GM20431 (cell line): ENCODE measurements at regions not wholly inside any gene's neighbourhood (a gene's known extent, or its start where the extent isn't known, plus 50 kb on each side); places are given as distances from the start of the nearest gene placed in this dataset.
"Not testable (repeated sequence)": the region's sequence is repeated elsewhere in the genome, so short reads cannot be mapped to it uniquely, and the experiment has no call there.

Source experiments
- in situ Hi-C: fragments of 300-500 bp; cut with MseI, MboI; formaldehyde crosslinking; loops from one replicate; pipeline ENCODE4 v1.15.0; 2020; ENCODE audit warnings: low sequenced_read_pairs; ENCODE audit not compliant: unreplicated experiment

DNA sequence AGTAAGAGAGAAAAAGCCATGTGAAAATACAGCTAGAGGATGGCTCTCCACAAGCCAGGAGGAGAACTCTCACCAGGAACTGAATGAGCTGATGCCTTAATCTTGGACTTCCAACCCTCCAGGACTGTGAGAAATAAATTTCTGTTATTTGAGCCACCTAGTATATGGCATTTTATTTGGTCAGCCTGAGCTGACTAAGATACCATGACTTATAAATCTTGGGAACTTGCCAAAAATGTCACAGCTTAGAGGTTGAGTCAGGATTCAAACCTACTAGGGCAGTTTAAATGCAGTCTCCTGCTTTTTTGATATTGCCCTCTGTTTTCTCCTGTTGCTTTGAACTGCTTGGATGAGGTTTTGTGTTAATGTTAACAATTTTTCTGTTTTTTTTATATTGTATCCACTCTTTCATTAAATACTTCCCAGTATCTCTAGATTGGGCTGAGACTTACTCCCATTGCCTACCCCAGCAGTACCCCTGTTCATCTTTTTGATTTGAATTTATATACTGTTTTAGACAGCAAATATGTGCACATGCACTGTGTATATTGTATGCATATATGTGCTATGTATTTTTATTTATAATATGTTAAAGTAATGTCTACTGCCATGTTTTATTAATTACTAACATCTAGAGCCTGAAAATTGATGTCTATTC lies 1223.2 kb downstream of the OTOL1 start:
- in situ Hi-C loops, result no loop called here

DNA sequence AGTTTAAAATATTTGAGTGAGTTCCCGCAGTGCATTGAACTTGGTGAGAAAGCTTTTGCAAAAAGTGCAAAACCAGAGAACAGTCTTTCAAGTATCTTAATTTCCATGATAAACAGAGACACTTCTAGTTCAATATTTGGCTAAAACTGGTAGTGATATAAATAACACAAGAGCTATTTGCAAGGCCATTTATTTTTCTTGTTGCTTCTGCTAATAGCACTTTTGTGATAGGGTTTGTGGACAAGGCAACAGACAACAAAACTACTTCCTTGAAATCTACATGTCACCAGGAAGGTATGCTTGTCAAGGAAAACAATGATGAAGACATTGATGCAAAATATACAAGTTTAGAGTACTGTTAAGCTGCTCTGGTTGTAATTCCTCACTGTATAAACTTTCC lies 1225.1 kb downstream of the OTOL1 start:
- in situ Hi-C loops, result no loop called here

DNA sequence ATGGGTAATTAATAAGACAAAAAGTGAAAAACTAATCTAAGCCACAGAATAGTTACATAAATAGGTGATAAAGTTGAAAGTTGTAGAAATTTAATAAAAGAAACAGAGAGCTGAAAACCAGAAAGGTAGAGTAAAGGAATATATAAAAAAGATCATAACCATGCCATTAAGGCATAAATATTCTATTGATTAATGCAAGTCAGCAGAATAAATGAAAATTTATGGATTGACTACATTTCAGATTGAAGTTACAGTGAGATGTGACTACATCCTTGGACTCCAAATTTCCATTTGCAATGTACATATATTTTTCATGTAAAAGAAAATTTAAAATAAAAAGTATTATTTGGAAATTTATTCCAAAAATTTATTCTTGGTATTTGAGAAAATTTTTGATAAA lies 1225.7 kb downstream of the OTOL1 start:
- in situ Hi-C loops, result no loop called here

DNA sequence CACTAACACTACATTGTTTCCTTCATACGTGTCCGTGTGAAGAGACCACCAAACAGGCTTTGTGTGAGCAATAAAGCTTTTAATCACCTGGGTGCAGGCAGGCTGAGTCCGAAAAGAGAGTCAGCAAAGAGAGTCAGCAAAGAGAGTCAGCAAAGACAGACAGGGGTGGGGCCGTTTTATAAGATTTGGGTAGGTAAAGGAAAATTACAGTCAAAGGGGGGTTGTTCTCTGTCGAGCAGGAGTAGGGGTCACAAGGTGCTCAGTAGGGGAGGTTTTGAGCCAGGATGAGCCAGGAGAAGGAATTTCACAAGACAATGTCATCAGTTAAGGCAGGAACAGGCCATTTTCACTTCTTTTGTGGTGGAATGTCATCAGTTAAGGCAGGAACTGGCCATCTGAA lies 1226.2 kb downstream of the OTOL1 start:
- in situ Hi-C loops, result not testable (repeated sequence)

DNA sequence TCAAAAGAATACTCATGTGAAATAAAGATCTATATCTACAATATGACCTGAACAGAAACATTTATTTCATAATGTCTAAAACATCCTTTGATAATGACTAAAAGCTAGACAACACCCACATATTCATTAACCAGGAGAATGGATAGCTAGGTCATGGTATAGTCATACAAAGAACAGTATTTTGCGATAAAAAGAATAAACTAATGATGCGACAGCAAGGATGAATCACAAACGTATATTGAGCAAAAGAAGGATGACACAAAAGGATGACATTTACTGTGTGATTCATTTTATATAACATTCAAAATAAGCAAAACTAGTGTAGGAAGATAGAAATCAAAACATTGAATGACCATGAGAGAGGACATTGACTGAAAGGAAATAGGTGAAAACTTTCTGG lies 1233.1 kb downstream of the OTOL1 start:
- in situ Hi-C loops, result no loop called here

DNA sequence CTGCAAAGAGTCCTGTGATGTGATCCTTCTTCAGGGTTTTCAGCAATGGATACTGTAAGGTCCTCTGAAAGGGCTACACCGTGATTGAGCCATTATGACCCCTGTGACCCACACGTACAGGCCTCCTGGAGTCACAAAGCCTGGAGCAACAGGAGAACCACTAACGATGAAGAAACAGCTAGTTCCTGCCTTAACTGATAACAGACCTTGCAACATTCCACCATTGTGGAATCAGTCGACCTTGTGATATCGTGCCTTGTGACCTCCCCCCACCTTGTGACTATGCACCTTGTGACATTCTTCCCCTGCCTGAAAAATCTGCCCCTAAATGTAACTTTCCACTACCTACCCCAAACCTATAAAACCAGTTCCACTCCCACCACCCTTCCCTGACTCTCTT lies 1235.4 kb downstream of the OTOL1 start:
- in situ Hi-C loops, result not testable (repeated sequence)

DNA sequence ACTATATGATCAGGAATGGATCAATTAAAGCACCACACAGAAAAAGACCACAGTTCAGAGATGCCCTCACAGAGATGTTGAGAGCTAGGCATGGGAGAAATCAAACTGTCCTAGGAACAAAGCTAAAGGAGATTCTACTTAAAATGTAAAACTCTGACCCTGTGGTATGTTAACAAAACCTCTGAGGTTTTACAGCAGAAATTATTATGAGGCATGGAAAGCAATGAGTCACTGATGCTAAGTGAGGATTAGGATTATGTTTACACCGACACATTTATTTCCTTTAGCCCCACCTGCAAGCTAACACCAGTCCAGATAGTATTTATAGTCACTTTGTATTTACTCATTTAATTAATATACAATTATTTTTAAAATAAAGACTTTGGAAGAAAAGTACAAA lies 1242.2 kb downstream of the OTOL1 start:
- in situ Hi-C loops, result no loop called here

DNA sequence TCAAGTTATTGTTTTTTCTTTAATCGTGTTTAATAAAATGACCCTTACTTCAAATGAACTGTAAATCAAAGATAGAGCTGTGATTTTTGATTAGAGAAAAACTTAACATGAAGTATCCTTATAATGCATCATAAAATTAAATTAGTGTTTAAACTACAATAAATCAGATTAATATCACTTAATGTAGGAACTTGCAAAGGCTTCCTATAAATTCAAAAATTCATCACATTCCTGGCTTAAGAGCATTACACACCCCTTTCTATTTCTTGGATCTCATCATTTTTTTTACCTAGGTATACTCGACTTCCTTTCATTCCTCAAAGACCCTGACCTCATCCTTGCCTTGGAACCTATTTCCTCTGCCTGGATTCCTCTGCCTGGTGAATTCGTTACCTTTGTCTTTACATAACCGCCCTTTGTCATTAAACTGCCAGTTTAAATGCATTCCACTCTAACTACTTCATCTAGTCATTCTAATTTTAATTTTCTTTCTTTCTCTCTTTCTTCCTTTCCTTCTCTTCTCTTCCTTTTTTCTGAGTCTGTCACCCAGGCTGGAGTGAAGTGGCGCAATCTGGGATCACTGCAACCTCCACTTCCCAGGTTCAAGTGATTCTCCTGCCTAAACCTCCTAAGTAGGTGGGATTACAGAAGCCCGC lies 1244.5 kb downstream of the OTOL1 start:
- in situ Hi-C loops, result no loop called here

DNA sequence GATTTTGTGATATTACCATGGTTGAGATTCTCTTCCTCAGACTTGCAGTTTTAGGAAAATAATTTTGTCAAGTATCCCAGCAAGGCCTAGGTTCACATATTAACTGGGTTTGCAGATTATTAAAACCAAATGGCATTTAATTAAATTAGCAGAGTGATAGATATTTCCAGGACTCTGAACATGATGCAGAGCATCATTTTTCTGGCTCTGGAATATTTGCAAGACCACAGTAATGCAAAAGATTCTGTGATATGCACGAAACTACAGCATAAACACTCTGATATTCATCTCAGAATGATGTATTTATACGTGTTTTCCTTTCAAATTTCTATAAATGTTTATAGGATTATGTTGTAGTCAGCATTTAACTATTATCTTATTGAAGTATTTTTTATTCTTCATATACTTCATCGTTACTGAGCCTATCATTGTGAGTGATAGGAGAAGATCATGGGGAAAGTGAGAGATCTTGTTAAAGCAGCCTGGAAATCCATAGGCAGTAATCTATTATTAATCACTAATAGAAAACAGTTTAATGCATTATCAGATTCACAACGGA lies 1245.6 kb downstream of the OTOL1 start:
- in situ Hi-C loops, result no loop called here

DNA sequence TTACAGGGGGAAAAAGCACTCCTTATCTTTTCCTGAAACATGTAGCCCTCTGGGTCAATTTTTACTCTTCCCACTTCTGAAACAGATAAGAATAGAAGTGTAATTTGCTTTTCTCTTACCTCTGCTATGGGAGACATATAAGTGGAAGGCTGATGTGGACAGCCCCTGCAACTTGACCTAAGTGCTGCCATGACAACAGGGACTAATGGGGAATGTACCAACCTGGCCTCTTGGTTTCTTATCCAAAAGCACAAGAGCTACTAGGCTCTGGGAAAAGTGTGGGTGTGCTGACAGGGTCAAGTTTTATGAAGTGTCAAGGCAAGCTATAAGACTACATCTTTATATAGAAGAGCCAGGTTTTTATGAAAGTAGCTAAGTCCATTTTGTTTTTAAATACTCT lies 1246.5 kb downstream of the OTOL1 start:
- in situ Hi-C loops, result no loop called here

DNA sequence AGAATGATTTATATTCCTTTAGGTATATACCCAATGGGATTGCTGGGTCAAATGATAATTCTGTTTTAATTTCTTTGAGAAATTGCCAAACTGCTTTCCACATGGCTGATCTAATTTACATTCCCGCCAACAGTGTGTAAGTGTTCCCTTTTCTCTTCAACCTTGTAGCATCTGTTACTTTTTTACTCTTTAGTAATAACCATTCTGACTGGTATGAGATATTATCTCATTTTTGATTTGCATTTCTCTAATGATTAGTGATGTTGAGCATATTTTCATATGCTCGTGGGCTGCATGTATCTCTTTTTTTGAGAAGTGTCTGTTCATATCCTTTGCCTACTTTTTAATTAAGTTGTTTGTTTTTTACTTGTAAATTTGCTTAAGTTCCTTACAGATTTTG lies 1264.2 kb downstream of the OTOL1 start:
- in situ Hi-C loops, result no loop called here

DNA sequence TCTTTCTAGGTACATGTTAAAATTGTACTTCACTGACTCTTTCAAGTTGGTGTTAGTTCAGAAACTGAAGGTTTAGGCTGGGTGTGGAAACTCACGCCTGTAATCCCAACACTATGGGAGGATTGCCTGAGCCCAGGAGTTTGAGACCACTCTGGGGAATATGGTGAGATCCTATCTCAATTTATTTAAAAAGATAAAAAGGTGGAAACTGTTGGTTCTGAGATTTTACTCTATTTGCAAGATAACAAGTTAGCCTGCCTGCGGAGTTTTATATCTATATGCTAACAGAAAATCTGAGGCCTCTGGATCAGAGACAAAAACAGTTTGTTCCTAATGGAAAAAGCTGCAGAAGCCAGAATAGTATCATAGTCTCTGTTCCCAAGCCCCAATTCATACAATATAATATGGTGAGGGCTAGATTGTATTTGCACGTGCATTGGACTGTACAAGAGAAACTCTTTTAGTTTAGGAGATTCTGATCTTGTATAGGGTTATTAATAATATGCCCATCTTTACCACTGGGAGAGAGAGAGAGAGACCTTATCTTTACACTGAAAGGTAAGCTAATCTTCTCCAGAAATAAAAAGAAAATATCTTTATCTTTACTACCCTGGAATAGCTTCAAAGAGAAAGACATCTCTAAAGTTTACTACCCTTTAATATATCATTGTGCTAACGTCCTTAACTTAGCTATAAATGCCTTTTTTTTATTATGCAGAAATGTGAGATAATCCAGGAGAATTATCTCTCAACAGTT lies 1267.6 kb downstream of the OTOL1 start:
- in situ Hi-C loops, result no loop called here

DNA sequence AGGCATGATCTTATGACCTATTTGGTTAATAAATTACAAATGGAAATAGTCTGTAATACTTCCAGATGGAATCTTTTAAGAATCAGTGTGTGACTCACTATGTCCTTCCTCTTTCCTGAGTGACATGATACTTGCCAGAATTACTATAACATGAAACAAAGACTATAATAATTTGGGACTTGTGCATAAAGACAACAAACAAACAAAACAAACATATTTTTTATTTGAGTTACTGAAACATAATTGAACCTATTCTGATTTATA lies 1268.1 kb downstream of the OTOL1 start:
- in situ Hi-C loops, result no loop called here

DNA sequence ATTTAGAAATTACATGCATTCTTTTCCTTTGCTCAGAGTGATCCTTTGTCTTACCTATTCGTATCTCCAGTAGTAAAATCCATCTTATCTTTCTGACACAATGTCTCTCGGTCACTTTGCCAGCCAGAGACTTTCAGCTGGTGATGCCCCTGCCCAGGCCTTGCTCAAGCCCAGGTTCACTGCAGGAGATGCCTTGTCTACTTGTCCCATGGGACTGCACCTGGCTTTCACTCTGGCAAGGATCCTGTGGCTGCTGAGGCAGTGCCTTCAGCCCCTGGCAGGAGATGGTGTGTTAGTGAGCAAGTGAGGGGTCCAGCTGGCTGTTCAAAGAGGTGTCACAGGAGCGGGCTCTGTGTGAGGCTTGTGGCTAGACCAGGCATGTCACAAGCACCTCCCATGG lies 1268.9 kb downstream of the OTOL1 start:
- in situ Hi-C loops, result no loop called here

DNA sequence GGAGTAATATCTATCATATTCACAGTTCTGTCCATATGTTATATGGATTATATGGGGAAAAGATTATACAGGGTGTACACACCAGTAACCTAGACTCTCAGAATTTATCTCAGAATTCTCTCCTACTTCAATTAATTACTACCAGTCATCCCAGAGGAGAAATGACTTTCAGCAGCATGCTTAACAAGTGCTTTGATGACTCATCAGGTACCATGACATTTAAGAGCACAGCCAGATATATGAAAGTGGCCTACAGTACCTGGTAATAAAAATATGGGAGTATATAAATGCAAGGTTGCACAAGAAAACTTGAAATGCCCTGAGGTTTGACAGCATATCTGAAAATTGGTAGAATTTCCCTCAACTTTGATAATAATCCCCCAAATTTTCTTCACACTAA lies 1273.0 kb downstream of the OTOL1 start:
- in situ Hi-C loops, result no loop called here

DNA sequence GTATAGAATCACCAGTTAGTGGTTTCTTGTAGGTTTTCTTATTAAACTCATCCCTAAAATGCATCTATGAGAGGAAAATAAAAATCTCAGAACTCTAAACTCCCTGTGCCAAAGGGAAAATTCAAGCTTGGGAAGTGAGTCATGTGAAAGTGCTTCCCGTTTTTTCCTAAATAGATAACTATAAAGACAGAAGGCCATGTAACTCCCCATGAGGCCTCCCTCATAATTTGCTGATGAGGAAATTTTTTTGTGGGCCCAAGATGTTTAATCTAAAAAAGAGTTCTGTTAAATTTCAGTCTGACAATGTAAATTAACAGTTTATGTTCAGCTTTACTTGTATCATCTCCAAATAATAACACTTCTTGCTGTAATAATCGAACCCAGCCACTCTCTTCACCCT lies 1273.9 kb downstream of the OTOL1 start:
- in situ Hi-C loops, result no loop called here

DNA sequence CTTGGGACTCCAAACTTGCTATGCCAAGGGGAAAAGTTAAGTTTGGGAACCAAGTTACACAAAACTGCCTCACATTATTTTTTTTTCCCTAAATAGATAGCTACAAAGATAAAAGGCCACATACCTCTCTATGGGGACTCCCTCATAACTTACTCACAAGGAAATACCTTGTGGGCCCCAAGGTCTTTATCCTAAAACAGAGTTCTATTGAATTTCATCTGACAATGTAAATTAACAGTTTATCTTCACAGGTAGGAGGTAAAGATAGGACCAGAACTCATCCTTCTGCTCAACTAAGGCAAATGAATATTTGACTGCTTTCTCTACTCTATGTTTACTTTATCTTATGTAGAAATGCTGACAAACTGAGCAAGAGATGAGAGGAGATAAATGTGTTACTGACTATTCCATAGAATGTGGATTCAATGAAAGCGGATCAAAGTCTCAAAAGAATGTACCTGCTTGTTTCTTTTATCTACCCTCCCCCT lies 1278.0 kb downstream of the OTOL1 start:
- in situ Hi-C loops, result no loop called here

DNA sequence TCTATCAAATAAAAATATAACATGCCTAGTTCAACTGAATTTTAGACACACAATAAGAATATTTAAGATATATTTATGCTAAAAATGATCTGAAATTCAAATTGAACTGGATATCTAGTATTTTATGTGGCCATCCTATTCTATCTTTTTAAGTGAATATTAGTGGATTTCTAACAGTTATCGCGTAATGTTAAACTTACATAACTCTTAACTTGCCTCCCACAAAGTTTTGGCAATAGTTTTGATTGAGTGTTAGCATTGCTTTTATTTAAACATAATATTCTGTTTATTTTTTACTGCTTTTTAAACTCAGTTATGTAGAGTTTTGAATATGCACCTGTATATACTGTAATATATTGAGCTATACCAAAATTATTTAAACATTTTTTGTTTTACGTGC lies 1279.5 kb downstream of the OTOL1 start:
- in situ Hi-C loops, result no loop called here

DNA sequence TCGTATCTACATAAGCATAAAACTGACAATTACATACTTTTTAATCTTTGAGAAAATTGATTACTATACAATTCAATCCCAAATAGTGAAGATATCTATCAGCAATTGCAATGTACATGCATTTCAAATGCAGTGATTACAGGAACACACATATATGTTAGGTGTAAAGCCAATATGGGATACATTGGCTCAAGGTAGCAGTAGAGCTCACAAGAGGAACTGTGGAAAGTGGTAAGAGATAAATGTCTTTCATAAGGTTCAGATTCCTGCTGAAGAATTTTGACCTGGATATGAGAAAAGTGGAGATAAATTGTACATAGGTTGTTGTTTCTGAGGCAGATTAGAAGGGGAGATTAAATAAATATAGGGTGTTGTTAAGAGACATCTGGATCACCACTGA lies 1280.5 kb downstream of the OTOL1 start:
- in situ Hi-C loops, result no loop called here

DNA sequence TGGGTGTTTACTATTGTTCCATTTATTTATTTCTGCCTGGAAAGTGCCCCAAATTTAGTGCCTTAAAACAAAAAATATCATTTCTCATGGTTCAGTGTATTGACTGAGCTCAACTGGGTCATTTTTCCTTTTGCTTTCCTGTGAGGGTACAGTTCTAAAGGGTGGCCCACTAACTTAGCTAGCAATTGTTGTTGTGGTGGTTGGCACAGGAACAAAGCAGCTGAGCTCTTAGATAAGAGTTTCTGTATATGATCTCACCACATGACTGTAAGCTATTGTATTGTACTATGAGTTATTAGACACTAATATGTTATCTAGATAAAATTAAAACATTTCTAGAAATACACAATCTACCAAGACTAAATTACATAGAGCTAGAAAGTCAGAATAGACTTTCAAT lies 1283.7 kb downstream of the OTOL1 start:
- in situ Hi-C loops, result no loop called here

DNA sequence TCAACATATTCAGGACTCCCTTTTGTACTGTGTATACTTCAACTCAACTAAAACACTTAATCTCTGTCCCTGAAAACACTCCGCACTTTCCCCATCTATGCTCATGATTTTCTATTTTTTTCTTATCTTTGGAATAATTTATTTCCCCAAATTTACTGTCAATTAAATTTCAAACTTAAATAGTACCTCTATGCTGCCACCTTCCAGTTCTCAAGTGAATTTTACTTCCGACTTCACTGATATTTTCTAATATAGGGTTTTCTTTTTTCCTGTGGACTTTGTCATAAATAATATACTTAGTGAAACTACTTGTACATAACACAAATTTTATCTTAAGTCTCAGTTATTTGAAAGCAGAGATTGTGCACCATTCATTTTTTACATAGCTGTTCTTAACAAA lies 1303.3 kb downstream of the OTOL1 start:
- in situ Hi-C loops, result no loop called here
